GM18502 (cell line): ENCODE measurements at regions not wholly inside any gene's neighbourhood (a gene's known extent, or its start where the extent isn't known, plus 50 kb on each side); places are given as distances from the start of the nearest gene placed in this dataset.

Experiments
- ATAC-seq: cut with Tn5 transposase; IDR thresholded peaks from one replicate; pipeline ENCODE4 v1.9.1; 2021; ENCODE audit warnings: mild to moderate bottlenecking; ENCODE audit not compliant: unreplicated experiment, poor library complexity

DNA sequence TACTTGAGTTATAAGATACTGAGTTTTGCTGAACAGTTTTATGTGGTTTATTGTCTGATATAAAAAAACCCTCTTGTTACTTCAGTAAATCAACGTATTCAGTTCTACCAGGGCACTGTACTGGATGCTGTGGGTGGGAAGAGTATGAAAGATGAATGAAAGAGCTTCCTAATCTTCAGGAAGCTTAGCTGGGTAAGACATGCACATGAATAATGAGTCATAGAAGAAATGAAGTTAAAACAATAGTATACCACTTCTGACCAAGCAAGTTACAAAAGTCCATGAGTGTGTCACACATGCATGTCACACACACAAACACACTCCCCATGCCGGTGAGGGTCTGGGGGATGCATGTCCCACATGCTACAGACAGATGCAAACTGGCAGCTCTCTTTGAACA lies 105.9 kb downstream of the SIPA1L2 start:
- ATAC-seq: no peak

DNA sequence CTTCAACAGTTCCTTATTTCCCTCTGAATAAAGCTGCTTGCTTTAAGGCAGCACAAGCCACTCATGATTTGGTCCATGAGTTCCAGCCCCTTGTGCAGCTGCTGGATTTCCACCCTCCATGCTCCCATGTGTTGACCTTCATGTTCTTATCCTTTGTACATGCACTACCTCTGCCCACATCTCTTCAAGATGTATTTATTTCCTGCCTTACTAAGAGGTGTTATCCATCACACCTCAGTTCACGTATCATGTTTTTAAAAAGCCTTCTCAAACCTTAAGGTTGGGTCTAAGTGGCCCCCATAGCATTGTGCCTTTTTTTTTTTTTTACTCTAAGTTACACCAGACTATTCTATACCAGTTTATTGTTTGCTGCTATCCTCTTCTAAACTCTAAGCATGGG lies 107.7 kb downstream of the SIPA1L2 start:
- ATAC-seq: no peak

DNA sequence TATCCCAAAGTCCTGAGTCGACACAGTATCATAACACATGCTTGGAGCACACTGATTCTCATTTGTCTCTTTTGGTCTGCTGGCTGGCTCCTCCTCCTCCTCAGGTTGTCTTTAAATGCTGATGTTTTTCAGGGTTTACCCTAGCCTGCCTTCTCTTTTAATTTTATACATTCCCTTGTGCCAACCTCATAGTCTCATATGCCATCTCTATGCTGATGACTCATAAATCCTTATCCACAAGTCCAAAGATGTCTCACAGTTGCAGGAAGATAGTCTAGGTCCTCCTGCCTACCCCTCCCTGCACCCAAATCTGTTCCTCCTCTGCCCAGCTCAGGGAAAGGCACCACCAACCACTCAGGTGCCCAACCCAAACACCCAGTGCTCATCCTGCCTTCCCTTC lies 108.3 kb downstream of the SIPA1L2 start:
- no peak for ATAC-seq

DNA sequence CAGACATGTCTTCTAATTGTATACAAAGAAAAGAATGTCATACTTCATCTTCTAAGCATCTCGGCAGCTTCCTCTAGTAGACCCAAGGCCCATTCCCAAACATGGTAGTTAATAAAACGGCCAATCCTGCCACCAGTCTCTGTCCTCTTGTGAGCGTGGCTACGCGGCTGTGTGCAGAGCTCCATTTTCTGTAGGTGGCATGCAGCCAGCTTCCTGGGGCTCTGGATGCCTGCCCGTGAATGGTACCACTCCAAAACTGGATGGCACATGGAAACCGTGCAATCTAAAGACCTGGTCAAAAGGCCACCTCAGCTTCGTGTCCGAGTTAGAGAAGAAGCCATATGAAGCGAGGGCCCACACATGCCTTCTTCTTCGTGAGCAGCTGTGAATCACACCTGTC lies 110.7 kb downstream of the SIPA1L2 start:
- ATAC-seq: no peak

DNA sequence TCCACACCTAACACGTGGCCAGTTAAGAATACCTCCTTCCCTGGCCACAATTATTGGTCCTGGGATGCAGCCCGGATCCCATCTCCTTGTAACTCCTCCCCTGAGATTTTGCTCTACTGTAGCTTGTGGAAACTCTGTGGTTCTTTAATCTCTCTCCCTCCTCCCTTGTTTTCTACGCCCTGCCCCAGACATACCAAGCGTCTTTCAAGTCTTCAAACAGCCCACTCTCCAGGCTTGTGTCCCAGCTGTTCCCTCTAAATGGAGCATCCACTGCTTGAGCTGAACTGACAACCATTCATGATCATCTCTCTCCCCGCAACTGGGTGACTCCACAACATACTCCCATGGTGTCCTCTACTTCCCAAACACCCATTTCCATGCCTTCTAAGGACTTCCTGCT lies 111.6 kb downstream of the SIPA1L2 start:
- no peak for ATAC-seq

DNA sequence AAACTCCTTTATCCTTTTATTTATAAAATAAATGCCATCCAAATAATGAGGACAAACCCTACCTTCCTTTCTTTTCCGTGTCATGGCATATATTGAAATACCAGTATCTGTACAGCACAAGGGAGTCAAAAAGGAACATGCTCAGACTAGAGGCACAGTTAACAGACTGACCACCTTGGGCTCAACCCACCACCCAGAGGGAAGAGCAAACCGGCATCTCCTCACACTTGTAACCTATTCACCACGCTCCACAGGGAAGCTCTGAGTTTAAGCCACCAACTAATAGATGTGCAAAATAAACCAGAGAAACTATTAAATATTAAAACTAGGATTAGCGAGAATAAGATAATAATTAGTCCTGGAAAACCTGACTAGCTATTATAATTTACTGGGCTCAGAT lies 112.7 kb downstream of the SIPA1L2 start:
- ATAC-seq: no peak

DNA sequence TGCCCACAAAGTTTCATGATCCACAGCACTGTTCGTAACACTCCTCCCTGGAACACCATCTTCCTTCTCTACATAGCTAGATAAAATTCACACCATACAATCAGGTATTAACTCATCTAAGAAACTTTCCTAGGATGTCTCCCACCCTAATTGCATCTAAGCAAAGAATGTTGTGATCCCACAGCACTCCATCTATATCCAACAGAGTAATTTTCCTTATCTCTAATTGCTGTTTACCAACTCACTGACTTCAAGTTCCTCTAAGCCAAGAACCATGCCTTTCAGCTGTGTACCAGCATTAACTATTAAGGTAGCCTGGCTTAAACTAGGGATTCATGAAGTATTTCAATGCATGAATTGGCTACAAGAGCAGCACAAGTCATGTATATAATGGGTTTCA lies 114.2 kb downstream of the SIPA1L2 start:
- no peak for ATAC-seq

DNA sequence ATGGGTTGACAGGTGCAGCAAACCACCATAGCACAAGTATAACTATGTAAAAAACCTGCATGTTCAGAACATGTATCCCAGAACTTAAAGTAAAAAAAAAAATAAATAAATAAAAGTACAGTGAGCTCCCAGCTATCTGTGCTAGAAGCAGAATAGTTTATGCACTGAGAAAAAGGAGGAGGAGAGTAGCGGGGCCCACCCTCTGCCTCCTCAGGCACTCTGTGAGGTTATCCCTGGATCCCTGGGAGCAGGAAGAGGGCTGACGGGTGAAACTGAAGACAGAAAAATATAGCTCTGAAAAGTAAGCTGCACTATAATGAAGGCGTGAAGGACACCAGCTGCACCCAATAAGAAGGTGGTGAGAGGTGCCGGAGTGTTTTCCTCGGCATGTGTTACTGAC lies 117.2 kb downstream of the SIPA1L2 start:
- no peak for ATAC-seq

DNA sequence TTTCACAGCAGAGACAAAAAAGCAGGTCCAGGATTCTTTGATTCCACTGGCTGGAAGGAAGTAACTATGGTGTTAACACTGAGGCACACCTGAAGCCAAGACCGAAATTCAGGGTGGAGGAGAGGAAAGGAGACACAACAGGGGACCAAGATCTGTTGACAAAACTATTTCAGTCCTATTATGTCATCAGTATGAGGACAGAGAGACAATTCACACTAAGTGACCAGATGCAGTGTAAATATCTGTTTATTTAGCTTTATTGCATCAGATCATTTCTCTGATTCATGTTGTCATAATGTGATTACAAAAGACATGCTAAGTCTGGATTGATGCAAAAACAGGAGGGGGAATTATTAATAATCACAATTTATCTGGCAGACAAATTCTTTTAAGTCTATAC lies 118.8 kb downstream of the SIPA1L2 start:
- no peak for ATAC-seq

DNA sequence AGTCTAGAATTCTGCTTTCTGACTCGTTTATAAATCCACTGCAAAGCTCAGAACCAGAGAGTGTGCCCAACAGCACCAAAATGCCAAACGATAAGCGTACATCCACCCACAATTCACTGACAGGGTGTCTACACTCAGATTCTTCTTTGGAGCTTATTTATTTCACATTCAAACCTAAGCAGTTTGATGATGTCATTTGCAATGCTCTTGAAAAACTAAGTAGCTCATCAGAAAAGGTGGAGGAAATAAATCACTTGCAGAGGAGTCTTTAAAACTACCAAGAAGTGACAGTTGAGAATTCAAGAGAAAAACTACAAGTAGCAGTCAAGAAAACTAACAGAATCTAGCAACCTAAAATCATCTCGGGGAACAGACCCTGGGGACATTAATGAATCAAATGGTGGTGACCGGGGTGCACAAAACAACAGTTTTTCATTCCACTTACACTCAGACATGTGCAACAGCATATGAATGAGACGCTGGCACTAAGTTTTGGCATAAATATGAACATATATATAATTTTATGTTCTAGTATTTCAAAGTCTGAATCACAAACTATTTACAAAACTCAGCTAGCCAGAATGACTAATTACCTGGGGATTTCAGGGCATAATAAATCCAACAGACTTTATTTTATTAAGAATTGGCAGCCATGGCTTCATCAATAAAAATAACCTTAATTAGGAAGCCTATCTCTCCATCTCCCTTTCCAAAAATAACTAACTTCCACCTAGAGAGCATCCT lies 119.4 kb downstream of the SIPA1L2 start:
- ATAC-seq: no peak

DNA sequence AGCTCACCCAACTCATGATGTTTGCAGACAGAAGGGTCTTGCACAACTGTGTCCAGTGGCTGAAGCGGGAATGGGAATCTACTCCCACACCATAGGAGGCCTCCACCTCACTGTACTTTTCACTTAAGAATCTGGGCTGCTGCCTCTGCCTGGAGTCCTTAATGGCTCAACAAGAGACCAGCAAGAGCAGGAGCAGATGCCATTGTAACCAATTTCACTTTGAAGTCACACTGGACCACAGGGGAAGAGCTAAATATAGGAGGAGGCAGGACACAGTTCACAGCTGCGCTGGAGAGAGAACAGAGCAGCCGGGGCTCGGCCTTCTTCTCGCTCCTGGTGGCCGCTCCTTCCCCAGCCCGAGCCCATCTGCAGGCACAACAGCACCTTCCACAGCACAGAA lies 120.4 kb downstream of the SIPA1L2 start:
- no peak for ATAC-seq

DNA sequence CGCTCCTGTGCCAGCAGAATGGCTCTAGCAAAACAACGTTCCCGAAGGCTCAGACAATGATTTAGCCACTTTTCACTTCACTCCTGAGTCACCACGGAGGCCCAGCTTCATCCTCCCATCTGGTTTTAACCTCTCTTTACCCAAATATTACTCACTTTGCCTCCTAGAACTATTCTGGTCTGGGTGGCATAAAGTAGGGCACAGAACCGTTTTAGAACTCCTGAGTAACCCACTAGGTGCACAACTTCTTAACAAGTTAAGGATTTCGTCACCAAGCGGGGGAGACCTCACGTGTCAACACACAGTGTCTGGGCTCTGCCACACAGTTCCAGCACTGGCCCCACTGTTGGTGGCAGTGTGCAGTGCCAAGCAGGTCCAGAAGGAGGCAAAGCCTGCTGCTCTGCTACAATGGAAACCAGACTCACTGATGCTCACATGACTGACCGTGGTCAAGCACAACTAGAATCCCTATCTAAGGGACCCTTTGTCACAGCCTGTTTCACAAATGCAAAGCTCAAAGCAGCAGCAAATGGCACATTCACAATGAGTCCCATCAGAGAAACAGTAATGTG lies 121.7 kb downstream of the SIPA1L2 start:
- no peak for ATAC-seq

DNA sequence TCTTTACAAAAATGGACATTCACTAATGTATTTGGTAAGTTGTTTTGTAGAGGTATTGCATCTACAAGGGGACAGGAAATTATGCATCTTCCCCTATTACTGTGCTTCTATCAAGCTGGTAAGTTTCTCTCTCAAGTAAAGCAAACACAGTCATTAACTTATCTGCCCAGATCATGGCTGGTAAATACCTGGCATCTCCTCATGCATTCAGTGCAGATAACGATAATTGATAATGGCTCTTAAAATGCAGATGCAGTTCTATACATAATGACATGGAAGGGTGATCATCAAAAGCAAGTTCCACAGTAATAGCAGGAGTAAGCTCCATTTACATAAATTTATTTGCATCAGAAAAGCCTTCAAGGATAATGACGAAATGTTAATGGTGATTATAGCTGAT lies 122.4 kb downstream of the SIPA1L2 start:
- ATAC-seq: no peak

DNA sequence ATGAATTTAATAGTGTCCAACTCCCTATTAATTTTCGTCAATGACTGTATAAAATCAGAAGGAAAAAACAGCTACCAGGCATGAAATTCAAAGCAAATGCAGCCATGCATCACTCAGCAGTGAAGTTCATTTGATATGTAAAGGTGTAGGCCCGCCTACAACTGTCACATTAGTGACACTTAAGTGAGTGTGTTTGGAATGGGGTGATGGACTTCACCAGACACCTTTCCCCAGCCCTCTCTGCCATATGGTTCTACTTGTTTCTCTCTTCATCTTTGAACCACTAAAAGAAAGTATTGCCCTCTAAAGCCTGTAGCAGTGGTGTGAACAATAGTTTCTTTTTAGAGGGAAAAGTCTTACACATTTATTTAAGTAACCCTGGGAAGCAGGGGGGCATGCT lies 124.0 kb downstream of the SIPA1L2 start:
- ATAC-seq: no peak

DNA sequence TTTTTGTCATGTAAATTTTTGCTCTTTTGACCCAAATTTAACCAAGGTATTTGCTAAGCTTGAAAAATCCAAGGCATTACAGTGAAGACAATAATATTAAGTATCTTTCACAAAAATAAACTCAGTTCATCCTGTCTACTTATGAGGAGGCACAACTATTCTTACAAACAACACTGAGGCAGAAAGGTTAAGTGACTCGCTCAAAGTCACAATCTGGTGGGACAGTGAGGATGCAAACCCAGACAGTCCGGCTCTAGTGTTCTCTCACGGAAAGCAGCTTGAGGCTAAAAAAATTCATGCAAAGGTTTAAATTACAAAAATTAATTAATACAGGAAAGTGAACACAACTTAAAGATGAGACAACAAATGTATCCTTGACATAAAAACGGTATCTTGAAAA lies 125.3 kb downstream of the SIPA1L2 start:
- no peak for ATAC-seq

DNA sequence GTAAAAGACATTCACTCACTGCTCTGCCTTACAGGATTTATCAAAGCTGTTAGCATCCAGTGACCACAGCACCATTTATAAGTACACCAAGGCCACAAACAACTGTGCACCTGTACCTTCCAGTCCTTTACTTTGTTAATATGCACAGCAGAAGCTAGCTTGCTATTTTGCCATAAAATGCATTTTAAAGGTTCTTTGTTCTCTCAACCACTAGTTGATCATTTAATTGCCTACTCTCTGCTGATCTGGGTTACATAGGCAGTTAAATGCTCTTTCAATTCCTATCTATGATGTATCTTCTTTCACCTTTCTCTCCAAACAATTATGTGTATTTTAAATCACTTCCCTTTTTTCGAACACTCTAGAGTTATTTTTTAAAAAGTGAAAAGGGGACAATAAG lies 126.4 kb downstream of the SIPA1L2 start:
- ATAC-seq: no peak

DNA sequence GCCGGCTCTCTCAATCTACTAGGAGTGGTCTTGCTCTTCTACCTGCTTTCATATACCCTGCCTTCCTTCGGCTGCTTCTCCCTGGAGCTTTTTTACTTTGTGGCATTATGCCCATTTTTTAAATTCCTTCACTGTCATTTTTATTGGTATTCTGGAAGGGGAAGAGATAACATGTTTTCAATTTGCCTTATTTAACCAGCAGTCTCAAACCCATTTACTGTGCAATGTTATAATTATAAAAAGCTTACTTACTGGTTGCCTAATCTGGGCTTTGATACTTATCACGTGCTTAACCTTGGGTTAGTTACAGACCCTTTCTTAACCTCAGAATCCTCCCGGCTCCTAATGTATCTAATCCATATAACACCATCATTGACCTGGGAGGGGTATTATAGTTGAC lies 128.1 kb downstream of the SIPA1L2 start:
- ATAC-seq: no peak

DNA sequence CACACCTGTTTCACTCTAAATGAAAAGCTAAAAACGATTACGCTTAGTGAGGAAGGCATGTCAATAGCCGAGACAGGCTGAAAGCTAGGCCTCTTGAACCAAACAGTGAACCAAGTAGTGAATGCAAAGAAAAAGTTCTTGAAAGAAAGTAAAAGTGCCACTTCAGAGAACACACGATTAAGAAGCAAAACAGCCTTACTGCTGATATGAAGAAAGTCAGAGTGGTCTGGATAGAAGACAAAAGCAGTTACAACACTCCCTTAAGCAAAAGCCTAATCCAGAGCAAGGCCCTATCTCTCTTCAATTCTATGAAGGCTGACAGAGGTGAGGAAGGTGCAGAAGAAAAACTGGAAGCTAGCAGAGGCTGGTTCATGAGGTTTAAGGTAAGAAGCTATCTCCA lies 130.7 kb downstream of the SIPA1L2 start:
- ATAC-seq: no peak

DNA sequence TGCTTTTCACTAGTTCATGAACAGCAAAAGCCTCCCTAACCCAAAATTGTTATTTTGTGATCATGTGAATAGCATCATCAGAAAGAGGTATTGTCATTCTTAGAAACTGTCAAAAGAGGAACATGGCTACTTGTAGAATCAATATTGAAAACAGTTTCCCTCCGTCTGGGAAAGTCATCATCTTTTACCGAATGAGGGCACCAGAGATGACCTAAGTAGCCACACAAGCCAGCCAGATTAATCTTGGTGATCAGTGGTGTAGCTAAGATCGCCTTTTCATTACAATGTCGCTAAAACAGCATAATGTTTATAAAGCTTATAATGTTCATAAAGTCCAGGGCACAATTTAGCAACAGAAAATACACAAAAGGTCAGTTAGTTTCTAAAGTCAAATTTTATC lies 136.1 kb downstream of the SIPA1L2 start:
- ATAC-seq: no peak

DNA sequence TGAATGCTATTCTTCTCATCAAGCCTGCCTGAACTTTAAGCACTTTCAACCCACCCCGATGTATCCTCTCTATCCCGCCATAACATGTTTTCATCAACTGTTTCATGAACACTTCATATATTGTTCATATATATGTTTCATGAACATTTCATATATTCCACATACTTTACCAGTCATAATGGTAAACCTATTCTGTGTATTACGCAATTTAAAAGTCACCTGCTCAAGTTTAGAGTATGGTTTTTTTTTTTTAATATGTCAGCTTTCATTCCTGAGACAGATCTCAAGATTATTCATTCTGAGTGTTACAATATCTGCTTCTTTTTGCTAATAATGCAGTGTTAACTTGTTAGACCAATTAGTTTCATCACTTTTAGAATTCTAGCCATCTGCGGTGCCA lies 140.7 kb downstream of the SIPA1L2 start:
- ATAC-seq: no peak

DNA sequence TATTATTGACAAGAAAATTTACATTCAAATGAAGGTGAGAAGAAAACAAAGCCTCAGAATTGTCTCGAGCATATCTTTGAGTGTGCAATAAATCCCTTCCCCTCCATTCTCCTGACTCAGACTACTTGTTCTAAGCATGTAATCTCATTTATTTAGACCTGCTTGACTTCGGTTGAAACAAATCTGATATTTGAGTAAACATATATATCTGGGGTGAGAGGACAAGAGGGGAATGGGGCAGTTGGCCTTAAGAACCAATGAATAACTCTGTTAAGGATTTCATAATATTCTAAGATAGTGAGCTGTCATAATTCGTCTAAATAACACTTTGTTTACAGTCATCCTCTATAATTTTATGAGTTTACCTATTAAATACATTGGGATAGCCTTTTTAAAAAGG lies 142.7 kb downstream of the SIPA1L2 start:
- ATAC-seq: no peak

DNA sequence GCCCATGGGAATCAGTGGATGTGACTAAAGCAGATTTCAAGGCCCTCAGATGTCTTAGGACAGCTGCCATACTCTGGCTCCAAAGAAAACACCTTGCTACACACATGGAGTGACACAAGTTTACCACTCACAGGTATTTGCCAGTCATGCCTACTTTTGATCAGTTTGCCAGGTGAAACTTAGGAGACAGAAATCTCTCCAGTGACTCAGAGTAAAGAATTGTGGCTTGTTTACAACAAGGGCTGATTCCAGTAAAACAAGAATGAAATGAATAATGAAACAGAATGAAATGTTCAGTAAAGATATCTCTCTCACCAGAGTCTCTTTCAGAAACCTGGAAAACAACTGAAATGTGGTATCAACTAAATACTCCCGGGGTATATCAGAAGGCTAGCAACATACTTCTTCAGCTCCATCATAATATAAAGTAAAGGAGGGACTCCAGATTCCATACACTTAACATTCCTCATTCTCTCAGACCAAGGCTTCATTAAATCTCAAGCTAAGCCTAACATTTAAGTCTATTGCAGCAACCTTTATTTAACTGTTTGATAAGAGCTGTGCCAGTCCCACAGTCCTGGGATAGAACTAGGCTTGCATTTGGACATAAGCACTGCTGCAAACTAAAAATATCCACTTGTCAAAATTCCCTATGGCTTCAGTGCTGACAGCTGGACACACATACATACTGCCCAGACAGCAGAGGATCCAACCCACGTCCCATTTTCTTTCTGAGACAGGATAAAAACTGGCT lies 143.3 kb downstream of the SIPA1L2 start:
- ATAC-seq: no peak
